K562 (cell line): ENCODE measurements at regions not wholly inside any gene's neighbourhood (a gene's known extent, or its start where the extent isn't known, plus 50 kb on each side); places are given as distances from the start of the nearest gene placed in this dataset.

Source experiments
- ATAC-seq: fragments of 200-7000 bp; cut with Tn5 transposase; 3 replicates; pipeline ENCODE4 v1.9.1; 2020; ENCODE audit warnings: moderate library complexity
- BruUV-seq: library from RNA; stranded (reverse); fragments of 400-500 nt; replicated peaks from 2 replicates; lab custom pipeline; 2021; lab: Mats Ljungman, UMichigan
- CTCF ChIA-PET: fragments of 300-600 bp; formaldehyde crosslinking; extraction: SDS; loops from one replicate; lab custom pipeline; 2021; ENCODE audit warnings: low intra/inter-chr PET ratio; lab: Yijun Ruan, JAX
- POLR2A ChIA-PET: fragments of 300-600, 350-650 bp; sonication (Branson Sonifier 250); formaldehyde crosslinking; extraction: SDS; loops from one replicate; lab custom pipeline; 2021; ENCODE audit warnings: antibody characterized with exemption, inconsistent platforms; lab: Yijun Ruan, JAX
- DNase-seq, 4 experiments: peaks; one replicate each; pipeline versions ENCODE4 v3.0.0 to v3.0.0-alpha.2; 2011 to 2018; ENCODE audit warnings: low spot score in 3 of 4, mixed read lengths in 3 of 4; ENCODE audit errors: extremely low read depth in 1 of 4
- FAIRE-seq: peaks from 2 replicates; lab custom pipeline; 2011; peaks lifted over from hg19 to GRCh38; lab: Jason Lieb, UNC
- H2AFZ ChIP-seq: 2 replicates; pipeline ENCODE4 v1.6.0; 2011; ENCODE audit warnings: low read depth, low read length, control low read depth, inconsistent platforms
- H3K27ac ChIP-seq: fragments of 200-600 bp; 3 replicates; pipeline ENCODE4 v1.8.0; 2011; ENCODE audit warnings: low read depth, mild to moderate bottlenecking, control low read depth, inconsistent platforms, low read length, moderate library complexity, mixed read lengths; ENCODE audit errors: extremely low read depth
- H3K27me3 ChIP-seq, 2 experiments: fragments of 300-600 bp in 1 of 2; 2 replicates in 1 of 2; 3 replicates in 1 of 2; pipeline versions ENCODE4 v1.6.0 to v1.8.0; 2011; ENCODE audit warnings: inconsistent platforms in 2 of 2, low read length in 2 of 2, mild to moderate bottlenecking in 1 of 2, mixed read lengths in 1 of 2, moderate library complexity in 1 of 2; ENCODE audit not compliant: control insufficient read depth in 2 of 2, insufficient read depth in 2 of 2
- H3K36me3 ChIP-seq: fragments of 300-600 bp; 3 replicates; pipeline ENCODE4 v1.8.0; 2011; ENCODE audit warnings: mild to moderate bottlenecking, low read length, inconsistent platforms; ENCODE audit not compliant: control insufficient read depth, insufficient read depth
- H3K4me1 ChIP-seq, 2 experiments: fragments of 200-600 bp in 1 of 2; replicated peaks in 1 of 2; 2 replicates in 1 of 2; 3 replicates in 1 of 2; pipeline versions ENCODE4 v1.5.1 to v1.8.0; 2011; ENCODE audit warnings: inconsistent platforms in 2 of 2, low read length in 2 of 2, mild to moderate bottlenecking in 1 of 2, mixed read lengths in 1 of 2, moderate library complexity in 1 of 2; ENCODE audit not compliant: control insufficient read depth in 2 of 2, insufficient read depth in 2 of 2
- H3K4me2 ChIP-seq: 2 replicates; pipeline ENCODE4 v1.6.1; 2011; ENCODE audit warnings: low read length, control low read depth, inconsistent platforms, mixed read lengths; ENCODE audit not compliant: insufficient read depth
- H3K4me3 ChIP-seq: fragments of 200-600 bp; sonication (generic), shearing (Covaris generic); 2 replicates; pipeline ENCODE4 v1.5.1; 2016; ENCODE audit warnings: control low read depth, inconsistent platforms
- H3K79me2 ChIP-seq: fragments of 200-600 bp; 3 replicates; pipeline ENCODE4 v1.8.0; 2011; ENCODE audit warnings: low read length, inconsistent platforms; ENCODE audit not compliant: control insufficient read depth, insufficient read depth
- H3K9ac ChIP-seq, 2 experiments: 2 replicates each; pipeline versions ENCODE4 v1.6.0 to v1.6.1; 2011; ENCODE audit warnings: low read depth in 2 of 2, low read length in 2 of 2, control low read depth in 1 of 2, inconsistent platforms in 1 of 2, mild to moderate bottlenecking in 1 of 2, mixed read lengths in 1 of 2; ENCODE audit not compliant: insufficient read depth in 1 of 2
- H3K9me1 ChIP-seq: one replicate; pipeline ENCODE4 v1.6.0; 2011; ENCODE audit warnings: inconsistent platforms, mild to moderate bottlenecking, low read length, moderate library complexity; ENCODE audit not compliant: control insufficient read depth, insufficient read depth
- H3K9me3 ChIP-seq: replicated peaks from 2 replicates; pipeline ENCODE4 v1.5.1; 2011; ENCODE audit warnings: low read depth, low read length, inconsistent platforms; ENCODE audit not compliant: control insufficient read depth, insufficient read depth
- H4K20me1 ChIP-seq: replicated peaks from 2 replicates; pipeline ENCODE4 v1.6.1; 2011; ENCODE audit warnings: low read length, inconsistent platforms, mixed read lengths; ENCODE audit not compliant: control insufficient read depth, insufficient read depth
- ATF7 ChIP-seq: fragments of 450-650 bp; IDR thresholded peaks from 2 replicates; pipeline ENCODE4 v1.7.1; 2014; ENCODE audit warnings: mild to moderate bottlenecking, moderate library complexity
- IRF2 ChIP-seq: sonication (generic); formaldehyde crosslinking; IDR thresholded peaks from 2 replicates; pipeline ENCODE4 v1.8.1; 2022; ENCODE audit warnings: mild to moderate bottlenecking, missing genetic modification reagents
- POLR3G ChIP-seq: IDR thresholded peaks from 2 replicates; pipeline ENCODE4 v1.6.1; 2011; ENCODE audit not compliant: insufficient read length, insufficient replicate concordance; ENCODE audit errors: extremely low read depth
- RBFOX2 ChIP-seq: fragments of 200-400 bp; formaldehyde crosslinking; IDR thresholded peaks from 2 replicates; pipeline ENCODE4 v1.6.1; 2017; ENCODE audit warnings: low read depth, mild to moderate bottlenecking, low read length, moderate library complexity
- SLC30A9 ChIP-seq: fragments of 250-450 bp; sonication (Bioruptor Pico); IDR thresholded peaks from 2 replicates; pipeline ENCODE4 v1.8.0; 2022; ENCODE audit warnings: mild to moderate bottlenecking, moderate library complexity
- SNRNP70 ChIP-seq: fragments of 200-400 bp; formaldehyde crosslinking; optimal IDR thresholded peaks from 2 replicates; pipeline ENCODE3; 2017; ENCODE audit warnings: low read depth, low read length
- TAF15 ChIP-seq: fragments of 200-400 bp; formaldehyde crosslinking; IDR thresholded peaks from 2 replicates; pipeline ENCODE4 v1.6.1; 2017; ENCODE audit warnings: mild to moderate bottlenecking, low read depth, low read length, moderate library complexity
- ZFP1 ChIP-seq: fragments of 450-650 bp; formaldehyde crosslinking; IDR thresholded peaks from 2 replicates; pipeline ENCODE4 v1.4.0; 2020; ENCODE audit warnings: mild to moderate bottlenecking, mixed read lengths
- ZNF347 ChIP-seq: fragments of 450-650 bp; formaldehyde crosslinking; IDR thresholded peaks from 2 replicates; pipeline ENCODE4 v1.4.0; 2020; ENCODE audit warnings: low read depth, mild to moderate bottlenecking, moderate library complexity
- ZNF384 ChIP-seq: IDR thresholded peaks from 2 replicates; pipeline ENCODE4 v1.6.1; 2012; ENCODE audit warnings: low read depth, low read length, improper control_type of control experiment
- ZNF586 ChIP-seq: fragments of 450-650 bp; formaldehyde crosslinking; conservative IDR thresholded peaks from 2 replicates; pipeline ENCODE4 v1.4.0; 2020; ENCODE audit warnings: mild to moderate bottlenecking, moderate library complexity
- ZNF699 ChIP-seq: fragments of 250-450 bp; sonication (Bioruptor Pico); IDR thresholded peaks from 2 replicates; pipeline ENCODE4 v1.8.0; 2021; ENCODE audit warnings: mild to moderate bottlenecking, moderate library complexity; ENCODE audit not compliant: insufficient replicate concordance
- WGBS: fragments of 100-300 bp; shearing (Covaris generic); methylation state at CpG from one replicate; pipeline ENCODE4 v1.1.6; 2016; ENCODE audit warnings: low coverage, mixed read lengths; ENCODE audit not compliant: insufficient coverage; ENCODE audit errors: missing lambda C conversion rate; 5-methylcytosine and 5-hydroxymethylcytosine counted together
- in situ Hi-C: fragments of 300-500 bp; cut with MboI; formaldehyde crosslinking; loops from 4 replicates; pipeline ENCODE4 v1.15.0; 2018; ENCODE audit warnings: inconsistent platforms, mixed read lengths
- intact Hi-C: fragments of 100-400 bp; cut with micrococcal nuclease; formaldehyde crosslinking; loops from 2 replicates; pipeline ENCODE4 v1.14.2; 2022
- TF ChIP-seq, protein P1 (sequence below): fragments of 450-650 bp; IDR thresholded peaks from 2 replicates; pipeline ENCODE4 v1.7.0; 2016; ENCODE audit warnings: borderline replicate concordance
- TF ChIP-seq, protein P2 (sequence below): sonication (generic); formaldehyde crosslinking; IDR thresholded peaks from 2 replicates; pipeline ENCODE4 v1.8.1; 2023; ENCODE audit warnings: mild to moderate bottlenecking, missing genetic modification reagents
- TF ChIP-seq, protein P3 (sequence below): fragments of 450-650 bp; IDR thresholded peaks from 2 replicates; pipeline ENCODE4 v1.6.1; 2018; ENCODE audit warnings: mild to moderate bottlenecking, low read depth; ENCODE audit not compliant: partially characterized antibody

DNA sequence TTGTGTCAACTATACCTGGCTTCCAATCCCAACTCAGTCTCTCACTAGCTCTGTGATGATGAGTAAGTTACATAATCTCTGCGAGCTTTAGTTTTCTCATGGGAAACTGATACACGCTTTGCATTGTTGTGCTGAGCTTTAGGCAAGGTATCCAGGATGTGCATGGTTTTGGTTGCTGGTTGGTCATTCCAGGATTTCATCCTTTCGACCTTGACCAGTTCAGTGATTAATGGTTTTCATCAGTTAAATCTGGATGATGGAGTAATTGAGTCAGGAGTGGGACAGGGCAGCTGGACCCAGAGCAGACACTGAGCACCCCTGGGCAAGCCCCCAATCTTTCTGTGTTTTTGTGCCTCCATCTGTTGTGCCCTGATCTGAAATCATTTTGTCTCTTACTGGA, 417.3 kb upstream of the CADM1 start:
- H3K9me1 ChIP-seq: no peaks in the 10 kb centered on the region
- no peaks in the 10 kb centered on the region for H3K4me1 ChIP-seq
- H3K9me3 ChIP-seq: no peaks in the 10 kb centered on the region
- no peak overlapping the region for H3K4me2 ChIP-seq
- no peaks in the 10 kb centered on the region for H3K36me3 ChIP-seq
- no peak overlapping the region for H3K9ac ChIP-seq
- CTCF ChIA-PET: no interaction called here
- DNase-seq (no peak), ATAC-seq (no peak), FAIRE-seq (no peak)
- H3K79me2 ChIP-seq: no peaks in the 10 kb centered on the region
- H3K27me3 ChIP-seq: no peaks in the 10 kb centered on the region
- WGBS: 7% methylated on average over 3 of the region's 3 CpGs
- TF ChIP-seq, protein P1, sequence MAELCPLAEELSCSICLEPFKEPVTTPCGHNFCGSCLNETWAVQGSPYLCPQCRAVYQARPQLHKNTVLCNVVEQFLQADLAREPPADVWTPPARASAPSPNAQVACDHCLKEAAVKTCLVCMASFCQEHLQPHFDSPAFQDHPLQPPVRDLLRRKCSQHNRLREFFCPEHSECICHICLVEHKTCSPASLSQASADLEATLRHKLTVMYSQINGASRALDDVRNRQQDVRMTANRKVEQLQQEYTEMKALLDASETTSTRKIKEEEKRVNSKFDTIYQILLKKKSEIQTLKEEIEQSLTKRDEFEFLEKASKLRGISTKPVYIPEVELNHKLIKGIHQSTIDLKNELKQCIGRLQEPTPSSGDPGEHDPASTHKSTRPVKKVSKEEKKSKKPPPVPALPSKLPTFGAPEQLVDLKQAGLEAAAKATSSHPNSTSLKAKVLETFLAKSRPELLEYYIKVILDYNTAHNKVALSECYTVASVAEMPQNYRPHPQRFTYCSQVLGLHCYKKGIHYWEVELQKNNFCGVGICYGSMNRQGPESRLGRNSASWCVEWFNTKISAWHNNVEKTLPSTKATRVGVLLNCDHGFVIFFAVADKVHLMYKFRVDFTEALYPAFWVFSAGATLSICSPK: no peak
- TF ChIP-seq ZNF384 (no peak), ZNF347 (CRISPR knock-in tag) (no peak), ZNF586 (CRISPR knock-in tag) (no peak), POLR3G (no peak), SNRNP70 (no peak), RBFOX2 (no peak), ZNF699 (CRISPR knock-in tag) (no peak), TAF15 (no peak), ATF7 (no peak), ZFP1 (no peak), SLC30A9 (no peak), IRF2 (CRISPR knock-in tag) (no peak)
- TF ChIP-seq, protein P2, sequence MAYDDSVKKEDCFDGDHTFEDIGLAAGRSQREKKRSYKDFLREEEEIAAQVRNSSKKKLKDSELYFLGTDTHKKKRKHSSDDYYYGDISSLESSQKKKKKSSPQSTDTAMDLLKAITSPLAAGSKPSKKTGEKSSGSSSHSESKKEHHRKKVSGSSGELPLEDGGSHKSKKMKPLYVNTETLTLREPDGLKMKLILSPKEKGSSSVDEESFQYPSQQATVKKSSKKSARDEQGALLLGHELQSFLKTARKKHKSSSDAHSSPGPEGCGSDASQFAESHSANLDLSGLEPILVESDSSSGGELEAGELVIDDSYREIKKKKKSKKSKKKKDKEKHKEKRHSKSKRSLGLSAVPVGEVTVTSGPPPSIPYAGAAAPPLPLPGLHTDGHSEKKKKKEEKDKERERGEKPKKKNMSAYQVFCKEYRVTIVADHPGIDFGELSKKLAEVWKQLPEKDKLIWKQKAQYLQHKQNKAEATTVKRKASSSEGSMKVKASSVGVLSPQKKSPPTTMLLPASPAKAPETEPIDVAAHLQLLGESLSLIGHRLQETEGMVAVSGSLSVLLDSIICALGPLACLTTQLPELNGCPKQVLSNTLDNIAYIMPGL (CRISPR knock-in tag): no peak
- TF ChIP-seq, protein P3, sequence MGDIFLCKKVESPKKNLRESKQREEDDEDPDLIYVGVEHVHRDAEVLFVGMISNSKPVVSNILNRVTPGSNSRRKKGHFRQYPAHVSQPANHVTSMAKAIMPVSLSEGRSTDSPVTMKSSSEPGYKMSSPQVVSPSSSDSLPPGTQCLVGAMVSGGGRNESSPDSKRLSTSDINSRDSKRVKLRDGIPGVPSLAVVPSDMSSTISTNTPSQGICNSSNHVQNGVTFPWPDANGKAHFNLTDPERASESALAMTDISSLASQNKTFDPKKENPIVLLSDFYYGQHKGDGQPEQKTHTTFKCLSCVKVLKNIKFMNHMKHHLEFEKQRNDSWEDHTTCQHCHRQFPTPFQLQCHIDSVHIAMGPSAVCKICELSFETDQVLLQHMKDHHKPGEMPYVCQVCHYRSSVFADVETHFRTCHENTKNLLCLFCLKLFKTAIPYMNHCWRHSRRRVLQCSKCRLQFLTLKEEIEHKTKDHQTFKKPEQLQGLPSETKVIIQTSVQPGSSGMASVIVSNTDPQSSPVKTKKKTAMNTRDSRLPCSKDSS: no peak
- POLR2A ChIA-PET: no interaction called here
- H2AFZ ChIP-seq: no peak overlapping the region
- in situ Hi-C loops: no loop called here
- H4K20me1 ChIP-seq: no peaks in the 10 kb centered on the region
- no peak overlapping the region for H3K27ac ChIP-seq
- intact Hi-C loops: no loop called here
- BruUV-seq: no TSS peak
- no peak overlapping the region for H3K4me3 ChIP-seq
